CD4-positive, alpha-beta T cell treated with Interferon alpha-2 for 1 hour (primary cell): ENCODE measurements at regions not wholly inside any gene's neighbourhood (a gene's known extent, or its start where the extent isn't known, plus 50 kb on each side); places are given as distances from the start of the nearest gene placed in this dataset.

Experiments used
- DNase-seq, 2 donors: peaks; one replicate each; pipeline ENCODE4 v3.0.0-alpha.2; 2020 to 2022

DNA sequence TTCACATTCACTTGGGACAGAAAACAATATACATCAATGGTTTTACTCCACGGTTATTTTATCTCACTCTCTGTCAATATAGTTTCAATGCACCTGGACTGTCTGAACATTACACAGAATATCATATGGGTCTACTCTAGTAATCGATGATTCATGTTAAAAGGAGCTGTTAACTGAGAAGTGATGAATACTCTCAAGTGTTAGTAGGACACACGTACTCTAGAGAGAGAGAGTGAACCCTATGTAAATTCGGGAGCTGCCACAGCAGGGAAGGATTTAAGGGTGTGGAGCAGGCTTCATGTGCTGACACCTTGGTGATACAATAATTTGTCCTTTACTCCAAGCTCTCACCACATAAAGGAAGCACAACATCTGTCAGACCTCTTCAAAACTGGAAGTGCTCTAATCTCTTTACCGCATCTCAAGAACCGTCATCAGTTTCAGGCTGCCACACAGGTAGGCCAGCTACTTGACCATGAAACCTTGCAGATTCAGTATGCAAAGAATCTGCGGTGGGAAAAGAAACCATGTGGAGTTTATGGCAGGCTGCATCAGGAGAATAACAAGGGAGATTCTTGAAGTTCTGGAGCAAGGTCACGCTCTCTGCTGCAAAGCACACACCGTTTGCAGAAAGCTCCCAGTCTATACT, 199.2 kb upstream of the TMC3 start:
- no peak for DNase-seq

DNA sequence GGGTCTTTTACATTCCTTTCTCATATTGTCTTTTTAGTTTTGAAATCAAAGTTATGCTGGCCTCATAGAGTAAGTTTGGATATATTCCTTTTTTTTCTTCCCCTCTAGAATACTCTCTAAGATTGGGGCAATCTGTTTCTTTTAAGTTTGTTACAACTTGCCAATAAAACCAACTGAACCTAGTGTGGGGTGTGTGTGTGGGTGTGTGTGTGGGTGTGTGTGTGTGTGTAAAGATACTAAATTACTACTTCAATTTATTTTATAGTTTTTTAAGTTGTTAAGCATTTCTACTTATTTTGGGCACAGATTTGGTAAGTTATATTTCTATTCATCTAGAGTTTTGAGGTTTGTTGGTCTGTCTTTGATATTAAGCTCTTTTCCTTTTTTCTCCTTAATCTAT, 198.2 kb upstream of the TMC3 start:
- DNase-seq = no peak

DNA sequence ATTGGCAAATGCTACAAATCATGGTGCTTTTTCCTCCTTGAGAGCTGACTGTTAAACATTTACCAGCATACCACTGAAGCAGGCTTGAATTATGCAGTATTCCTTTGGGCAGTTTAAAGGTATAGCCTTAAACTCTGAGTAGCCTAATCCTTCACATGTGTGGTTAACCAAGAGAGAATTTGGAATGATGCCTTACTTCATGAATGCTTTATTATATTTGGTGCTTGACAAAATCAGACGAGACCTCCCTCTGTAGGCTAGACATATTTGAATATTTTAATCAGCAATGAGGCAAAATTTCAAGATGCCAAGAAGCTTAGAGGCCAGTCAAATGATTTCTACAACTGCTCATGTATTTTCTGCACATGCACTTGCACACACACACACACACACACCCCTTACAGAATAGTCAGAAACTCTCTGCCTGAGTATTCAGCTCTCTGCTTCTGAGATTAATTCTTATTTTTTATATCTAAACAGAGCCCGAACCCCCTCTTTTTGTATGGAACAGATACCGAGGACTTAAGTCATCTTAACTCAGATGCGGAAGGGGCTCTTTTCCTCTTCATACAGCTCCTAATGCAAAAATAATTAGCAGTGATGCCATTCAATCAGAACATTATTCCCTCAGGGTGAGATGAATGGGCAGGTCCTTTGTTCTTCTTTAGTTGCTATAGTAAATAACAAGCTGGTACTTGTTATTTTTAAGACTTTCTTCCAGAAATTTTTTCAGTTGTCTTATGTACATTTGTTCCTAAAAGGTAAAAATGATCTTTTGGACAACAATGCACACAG, 195.5 kb upstream of the TMC3 start:
- DNase-seq = no peak

DNA sequence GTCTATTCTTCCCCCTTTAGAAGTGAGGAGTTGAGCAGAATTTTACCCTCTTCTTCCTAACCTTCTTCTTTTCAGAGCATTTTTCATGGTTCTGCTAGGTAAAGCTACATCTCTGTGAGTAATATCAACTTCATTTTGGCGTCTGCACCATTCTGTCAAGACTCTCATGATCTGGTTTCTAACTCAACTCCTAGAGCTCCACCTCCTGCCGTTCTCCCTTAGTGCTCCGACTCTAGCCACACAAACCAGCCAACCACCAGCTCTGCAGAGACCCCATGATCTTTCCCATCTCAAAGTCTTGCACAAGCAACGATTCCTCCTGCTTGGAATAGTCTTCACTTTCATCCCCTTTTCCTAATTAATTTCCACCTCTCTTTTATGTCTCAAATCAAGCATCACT, 193.9 kb upstream of the TMC3 start:
- no peak for DNase-seq

DNA sequence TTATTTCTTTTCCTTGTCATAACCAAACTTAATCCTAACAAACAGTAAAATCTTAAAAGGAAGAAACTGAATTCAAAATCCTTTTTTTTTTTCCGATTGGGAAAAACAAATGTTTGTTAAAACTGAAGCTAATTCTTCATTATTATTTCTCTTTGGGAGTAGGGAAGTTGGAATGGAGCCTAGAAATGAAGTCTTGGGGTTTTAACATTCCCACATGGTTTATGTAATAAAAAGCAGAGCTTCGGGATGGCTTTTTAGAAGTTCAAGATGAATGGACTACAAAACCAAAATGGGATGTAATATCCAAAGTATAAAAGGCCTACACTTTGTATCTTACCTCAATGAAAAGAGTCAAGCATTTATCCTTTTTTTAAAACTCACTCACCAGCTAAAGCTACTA, 189.0 kb upstream of the TMC3 start:
- no peak for DNase-seq

DNA sequence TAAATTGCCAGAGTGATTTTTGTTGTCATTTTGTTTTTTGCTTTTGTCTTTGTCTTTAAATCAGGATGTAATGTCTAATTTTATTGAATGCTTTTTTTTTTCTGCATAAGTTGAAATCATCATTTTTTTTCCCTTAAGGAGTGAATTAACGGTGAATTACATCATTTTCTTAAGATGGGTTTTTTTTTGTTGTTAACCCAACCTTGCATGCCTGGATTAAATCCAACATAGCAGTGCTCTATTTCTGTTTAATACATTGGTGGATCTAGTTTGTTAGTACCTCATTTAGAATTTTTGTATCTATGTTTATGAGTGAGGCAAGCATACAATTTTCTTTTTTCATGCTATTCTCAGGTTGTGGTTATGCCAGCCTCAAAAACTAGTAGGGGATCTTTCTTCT, 186.4 kb upstream of the TMC3 start:
- no peak for DNase-seq

DNA sequence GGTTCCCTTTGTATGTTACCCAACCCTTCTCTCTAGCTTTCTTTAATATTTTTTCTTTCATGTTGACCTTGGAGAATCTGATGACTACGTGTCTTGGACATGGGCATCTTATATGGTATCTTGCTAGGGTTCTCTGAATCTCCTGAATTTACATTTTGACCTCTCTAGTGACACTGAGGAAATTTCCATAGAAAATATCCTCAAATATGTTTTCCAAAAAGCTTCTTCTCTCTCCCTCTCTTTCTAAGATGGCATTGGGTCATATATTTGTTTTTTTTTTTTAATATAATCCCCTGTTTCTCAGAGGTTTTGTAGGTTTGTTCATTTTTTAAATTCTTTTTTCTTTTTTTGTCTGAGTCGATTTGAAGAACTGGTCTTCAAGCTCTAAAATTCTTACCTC, 184.0 kb upstream of the TMC3 start:
- no peak for DNase-seq

DNA sequence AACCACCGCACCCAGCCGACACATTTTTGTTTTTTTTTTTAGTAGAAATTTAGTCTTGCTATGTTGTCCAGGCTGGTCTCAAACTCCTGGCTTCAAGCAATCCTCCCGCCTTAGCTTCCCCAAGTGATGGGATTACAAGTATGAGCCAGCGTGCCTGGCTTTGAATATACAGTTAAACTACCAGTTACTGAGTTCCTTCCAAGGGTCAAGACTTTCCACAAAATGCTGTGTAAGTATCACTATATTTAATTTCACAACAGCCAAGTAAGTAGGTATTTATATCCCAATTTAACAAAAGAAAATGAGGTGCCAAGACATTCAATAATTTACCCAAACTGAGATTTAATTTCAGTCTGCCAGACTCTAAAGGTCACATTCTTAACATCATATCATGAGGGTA, 181.3 kb upstream of the TMC3 start:
- DNase-seq = no peak

DNA sequence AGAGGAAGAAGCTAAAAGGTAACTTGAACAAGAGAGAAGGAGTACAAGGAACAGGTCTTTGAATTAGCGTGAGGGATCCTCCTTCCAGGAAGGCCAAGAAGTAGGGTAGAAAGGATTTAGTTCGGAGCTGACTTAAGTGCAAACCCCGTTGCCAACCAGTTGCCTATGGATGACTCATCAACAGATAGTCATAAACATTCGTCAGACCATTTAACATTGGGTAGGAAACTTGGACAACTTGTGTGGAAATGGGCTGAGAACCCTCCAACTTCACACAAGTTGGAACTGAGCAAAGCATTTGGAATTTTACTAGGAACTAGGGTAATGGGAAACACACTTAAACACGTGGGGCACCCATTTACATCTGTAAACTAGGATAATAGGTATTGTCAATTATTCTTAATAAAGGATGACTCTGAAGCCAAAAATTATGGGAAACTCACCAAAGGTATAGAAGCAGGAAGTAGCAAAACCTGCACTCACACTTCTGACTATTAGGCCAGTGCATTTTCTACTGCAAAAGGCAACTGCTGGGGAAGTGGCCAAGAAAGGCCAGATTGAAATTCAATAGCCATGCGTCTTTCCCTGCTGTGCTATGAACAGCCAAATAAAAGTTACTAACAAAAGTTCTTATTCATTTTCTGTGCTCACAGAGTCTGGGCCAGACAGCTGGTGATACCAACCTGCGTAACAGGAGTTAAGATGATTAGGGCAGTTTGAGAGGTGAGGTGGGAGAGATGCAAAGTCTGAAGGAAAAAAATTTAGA, 174.5 kb upstream of the TMC3 start:
- DNase-seq = no peak

DNA sequence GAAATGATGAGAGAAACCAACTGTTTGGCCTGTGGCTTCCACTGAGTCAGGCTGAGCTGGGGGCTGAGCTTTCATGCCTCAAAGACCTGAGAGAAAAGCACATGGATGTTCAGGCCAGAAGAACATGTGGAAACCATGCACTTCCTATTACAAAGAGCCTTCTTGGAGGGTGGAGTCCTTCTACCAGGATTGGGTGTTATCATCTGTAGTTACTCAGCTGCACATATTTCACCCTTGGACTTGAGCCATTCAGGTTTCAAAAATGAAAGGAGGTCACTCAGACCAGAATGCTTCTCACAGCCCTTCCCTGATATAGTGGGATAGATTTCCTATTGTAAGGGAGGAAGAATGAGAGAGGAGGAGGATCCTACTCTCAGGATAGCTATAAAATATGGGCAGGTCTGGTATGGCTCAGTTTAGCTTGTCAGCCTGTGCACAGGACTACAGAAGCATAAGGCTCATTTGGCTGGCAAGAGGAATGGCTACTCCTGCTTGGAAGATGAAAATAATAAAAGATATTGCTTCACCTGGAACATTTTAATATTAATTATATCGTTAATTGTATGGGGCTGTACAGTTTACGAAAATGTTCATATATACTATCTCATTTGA, 173.6 kb upstream of the TMC3 start:
- DNase-seq = no peak

DNA sequence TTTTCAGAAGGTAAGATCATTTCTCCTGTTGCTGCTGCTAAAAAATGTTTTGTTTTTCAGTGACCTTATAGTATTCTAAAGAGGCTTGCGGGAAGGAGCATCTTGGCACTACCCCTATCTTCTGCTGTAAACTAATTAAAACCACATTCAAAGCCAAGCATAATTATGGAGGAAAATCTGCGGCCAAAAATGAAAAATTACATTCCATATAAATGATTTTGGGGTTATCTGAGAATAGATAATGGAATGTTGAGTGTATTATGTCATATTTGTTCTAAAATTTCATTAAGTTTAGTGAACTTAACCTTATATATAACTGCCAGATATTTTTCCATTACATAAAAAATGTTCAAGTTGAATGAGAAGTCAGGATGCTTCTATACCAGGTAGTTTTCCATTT, 170.4 kb upstream of the TMC3 start:
- no peak for DNase-seq

DNA sequence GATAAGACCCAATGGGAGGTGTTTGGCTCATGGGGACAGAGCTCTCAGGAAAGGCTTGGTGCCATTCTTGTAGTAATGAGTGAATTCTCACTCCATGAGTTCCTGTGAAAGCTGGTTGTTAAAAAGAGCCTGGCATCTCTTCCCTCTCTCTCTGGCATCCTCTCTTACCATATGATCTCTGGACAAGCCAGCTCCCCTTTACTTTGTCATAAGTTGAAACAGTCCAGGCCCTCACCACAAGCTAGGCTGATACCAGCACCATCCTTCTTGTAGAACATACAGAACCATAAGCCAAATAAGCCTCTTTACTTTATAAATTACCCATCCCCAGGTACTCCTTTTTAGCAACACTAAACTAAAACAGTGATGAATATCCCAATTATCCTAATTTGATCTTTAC, 166.9 kb upstream of the TMC3 start:
- no peak for DNase-seq

DNA sequence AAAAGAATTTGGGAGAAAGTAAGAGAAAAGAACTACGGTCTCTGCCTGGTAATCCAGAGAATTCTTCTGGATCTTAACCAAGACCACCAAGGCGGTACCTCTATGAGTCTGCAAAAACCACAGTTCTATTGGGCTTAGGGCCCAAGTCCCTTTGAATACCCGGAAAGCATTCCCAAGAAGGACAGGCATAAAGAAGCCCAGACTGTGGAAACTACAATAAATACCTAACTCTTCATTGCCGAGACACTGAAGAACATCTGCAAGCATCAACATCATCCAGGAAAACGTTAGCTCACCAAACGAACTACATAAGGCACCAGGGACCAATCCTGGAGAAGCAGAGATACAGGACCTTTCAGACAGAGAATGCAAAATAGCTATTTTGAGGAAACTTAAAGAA, 162.3 kb upstream of the TMC3 start:
- DNase-seq = no peak

DNA sequence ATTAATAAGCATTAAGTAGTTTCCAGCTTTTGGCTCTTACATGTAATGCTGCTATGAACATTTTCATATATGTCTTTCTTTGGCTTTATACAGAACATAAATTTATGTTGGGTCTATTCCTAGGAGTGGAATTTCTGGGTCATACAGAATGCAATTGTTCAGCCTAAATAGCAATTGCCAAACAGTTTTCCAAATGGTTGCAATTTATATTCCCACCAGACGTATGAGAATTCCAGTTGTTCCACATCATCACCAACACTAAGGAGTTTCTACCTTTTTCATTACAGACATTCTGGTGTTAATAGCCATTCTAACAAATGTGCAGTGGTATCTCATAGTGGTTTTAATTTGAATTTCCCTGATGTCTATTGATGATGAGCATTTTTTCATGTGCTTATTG, 160.1 kb upstream of the TMC3 start:
- no peak for DNase-seq

DNA sequence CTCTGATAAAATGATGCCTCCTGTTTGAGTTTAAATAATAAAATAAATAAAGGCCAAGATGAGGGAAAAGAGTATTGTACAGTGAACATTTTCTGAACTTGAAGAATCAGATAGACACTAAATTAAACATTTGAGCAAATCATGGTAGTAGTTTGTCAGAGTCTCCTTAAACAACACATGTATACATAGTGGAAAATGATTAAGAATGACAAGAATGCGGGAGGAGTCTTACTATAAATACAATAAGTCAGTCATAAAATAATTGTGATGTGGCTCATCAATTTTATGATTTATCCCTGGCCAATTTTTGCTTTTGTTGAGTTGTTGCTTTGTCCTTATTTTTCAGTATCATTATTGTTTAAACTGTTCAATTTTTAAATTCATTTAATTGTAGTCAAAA, 158.0 kb upstream of the TMC3 start:
- no peak for DNase-seq

DNA sequence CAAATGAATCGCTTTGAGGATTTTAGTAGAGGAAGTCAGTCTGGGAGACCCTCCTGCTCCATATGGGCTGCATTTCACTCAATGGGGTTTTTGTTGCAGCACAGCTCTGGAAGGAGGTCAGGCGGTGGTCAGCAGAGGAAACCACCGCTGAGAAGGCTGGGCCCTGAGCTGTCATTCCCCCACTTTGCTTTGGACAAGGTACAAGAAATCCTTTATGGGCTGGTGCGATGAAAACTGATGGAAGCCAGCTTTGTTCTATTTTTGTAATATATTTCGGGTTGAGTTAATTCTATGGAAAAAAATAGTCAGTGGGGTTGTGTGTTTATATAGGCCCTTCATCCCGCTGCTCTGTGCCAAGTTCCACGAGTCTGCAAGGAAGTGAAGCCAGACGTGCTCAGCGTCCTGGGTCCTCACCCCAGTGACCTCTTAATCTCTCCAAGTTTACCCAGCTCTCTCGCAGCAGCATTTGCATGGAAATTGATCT, 157.1 kb upstream of the TMC3 start:
- DNase-seq = no peak

DNA sequence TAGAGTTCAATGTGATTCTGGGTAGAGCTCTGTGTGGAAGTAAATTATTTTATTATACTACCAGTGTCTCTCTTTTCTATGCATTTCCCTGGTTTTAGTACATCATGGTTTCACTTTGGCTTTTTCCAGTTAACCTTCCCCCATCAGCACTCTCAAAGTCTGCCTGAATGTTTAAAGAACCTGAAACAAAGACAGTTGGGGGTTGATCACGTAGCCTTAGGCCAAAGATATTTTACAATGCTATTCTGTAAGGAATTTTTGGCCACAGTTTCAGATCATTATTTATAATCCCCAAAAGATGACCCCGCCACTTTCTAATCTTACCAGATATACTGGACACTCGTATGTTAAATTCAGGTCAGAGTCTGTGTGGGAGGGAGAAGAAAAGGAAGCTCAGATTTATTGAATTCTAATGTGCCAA, 156.3 kb upstream of the TMC3 start:
- DNase-seq = no peak

DNA sequence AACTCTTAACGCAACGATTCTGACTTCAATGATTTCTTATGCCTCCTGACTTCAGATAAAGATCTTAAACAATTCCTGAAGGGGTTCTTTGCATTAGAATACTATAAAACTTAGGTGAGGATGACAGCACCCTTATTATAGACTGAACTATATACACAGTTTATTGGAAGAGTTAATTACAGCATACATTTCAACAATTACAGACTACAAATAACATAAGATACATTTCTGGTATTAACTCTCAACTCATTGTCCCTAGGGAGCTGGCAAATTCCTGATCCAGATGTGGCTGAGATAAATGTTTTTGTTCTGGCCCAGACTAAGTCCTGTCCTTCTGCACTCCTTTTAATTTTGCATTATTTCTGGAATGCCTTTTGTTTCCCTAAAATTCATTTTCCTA, 155.5 kb upstream of the TMC3 start:
- DNase-seq = no peak

DNA sequence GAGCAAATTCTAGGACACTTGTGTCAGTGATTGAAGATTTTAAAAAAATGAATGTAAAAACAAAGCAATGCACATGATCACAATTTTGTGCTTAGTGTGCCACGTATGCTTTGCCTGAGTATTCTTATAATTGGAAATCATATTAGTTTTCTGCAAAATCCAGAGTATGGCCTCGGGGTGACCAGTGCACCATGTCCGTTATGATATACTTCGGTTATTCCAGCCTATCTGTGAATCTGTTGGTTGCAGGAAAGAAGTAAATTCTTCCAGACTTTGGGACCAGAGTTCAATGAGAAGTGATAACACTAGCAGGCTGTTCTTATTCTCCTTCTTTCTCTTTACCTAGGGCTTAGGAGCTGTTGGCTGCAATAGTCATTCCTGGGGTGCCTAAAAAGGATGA, 152.0 kb upstream of the TMC3 start:
- no peak for DNase-seq

DNA sequence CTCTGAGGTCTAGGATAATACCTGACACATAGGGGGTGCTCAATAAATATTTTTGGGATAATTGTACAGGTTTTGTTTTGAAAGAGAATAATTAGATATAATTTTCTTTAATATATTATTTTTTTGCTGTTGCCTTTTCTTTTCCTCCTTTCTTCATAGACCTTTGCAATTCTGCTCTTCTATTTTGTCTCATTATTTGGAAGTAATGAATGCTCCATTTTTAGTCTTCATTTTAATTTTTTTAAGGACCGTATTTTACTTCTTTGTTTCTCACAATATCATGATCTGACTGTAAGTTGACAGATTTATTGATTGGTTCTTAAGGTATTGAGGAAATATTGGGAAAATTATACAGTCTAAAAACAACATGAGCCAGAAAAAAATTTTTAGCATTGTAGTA, 150.5 kb upstream of the TMC3 start:
- DNase-seq = no peak

DNA sequence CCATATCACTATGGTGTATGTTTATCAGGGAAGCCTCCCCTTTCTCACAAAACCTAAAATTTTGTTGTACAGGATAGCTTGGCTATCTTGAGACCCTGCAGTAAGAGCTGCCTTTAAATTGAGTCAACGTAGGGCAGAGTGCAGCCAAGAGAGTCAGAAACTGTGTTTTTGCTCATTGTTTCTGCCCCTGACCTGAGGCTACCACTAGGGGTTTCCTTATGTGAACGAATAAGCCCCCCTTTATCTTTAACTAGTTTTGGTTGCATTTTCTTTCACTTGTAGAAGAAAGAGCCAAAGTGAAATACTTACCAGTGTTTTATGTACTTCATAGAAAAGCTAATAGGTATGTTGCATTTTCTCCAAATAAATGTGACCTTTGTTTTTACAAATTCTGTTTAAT, 149.9 kb upstream of the TMC3 start:
- no peak for DNase-seq

DNA sequence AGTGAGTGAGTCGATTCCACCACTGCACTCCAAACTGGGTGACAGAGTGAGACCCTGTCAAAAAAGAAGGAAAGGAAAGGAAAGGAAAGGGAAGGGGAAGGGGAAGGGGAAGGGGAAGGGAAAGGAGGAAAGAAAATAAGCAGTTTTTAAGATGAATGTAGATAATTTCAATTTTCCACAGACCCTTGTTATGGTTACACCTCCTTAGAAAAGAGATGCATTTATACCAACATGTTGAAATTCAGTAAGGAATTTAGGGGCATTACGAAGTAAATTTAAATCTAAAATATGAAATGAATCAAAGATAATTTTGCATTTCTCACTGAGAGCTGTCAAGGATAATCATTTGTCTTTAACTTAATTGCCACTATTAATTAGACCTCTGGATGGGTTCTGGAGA, 146.5 kb upstream of the TMC3 start:
- no peak for DNase-seq

DNA sequence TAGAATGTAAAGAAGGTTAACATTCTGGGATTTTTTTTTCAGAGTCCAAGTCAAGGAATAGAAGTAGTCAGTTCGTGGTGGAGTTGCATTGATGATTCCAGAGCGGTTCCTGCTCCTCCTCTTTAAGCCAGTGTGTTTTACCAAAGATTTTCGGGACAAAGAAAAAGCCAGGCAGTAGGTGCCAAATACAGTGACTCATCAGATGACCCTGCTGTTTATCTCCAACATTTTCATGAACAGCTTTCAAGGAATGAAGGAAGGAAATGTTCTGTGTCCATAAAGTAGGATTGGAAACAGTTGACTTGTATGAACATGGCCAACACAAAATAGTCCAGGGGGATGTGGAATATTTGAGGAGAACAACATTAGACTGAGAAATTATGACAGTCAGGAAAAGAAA, 142.4 kb upstream of the TMC3 start:
- no peak for DNase-seq

DNA sequence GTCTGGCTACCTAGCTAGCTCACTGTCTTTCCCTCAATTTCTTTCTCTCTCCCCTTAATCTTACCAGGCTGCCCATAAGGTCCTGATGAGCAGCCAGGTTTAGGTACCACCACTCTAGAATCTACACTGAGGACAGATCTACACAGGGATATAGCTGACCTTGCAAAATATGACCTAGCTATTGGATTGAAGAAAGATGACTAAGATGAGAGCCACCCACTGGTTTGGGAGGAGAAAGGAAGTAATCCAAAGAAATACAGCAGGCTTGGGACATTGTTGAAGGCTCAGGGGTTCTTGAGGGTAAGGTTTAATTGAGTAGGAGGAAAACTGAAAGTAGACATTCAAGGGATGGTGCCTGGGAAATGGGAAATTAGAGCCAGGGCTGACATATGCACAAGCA, 142.0 kb upstream of the TMC3 start:
- DNase-seq = no peak
